K562 (cell line): ENCODE measurements at regions not wholly inside any gene's neighbourhood (a gene's known extent, or its start where the extent isn't known, plus 50 kb on each side); places are given as distances from the start of the nearest gene placed in this dataset.

Experiments used
- ATAC-seq: fragments of 200-7000 bp; cut with Tn5 transposase; 3 replicates; pipeline ENCODE4 v1.9.1; 2020; ENCODE audit warnings: moderate library complexity
- BruUV-seq: library from RNA; stranded (reverse); fragments of 400-500 nt; replicated peaks from 2 replicates; lab custom pipeline; 2021; lab: Mats Ljungman, UMichigan
- CTCF ChIA-PET: fragments of 300-600 bp; formaldehyde crosslinking; extraction: SDS; loops from one replicate; lab custom pipeline; 2021; ENCODE audit warnings: low intra/inter-chr PET ratio; lab: Yijun Ruan, JAX
- POLR2A ChIA-PET: fragments of 300-600, 350-650 bp; sonication (Branson Sonifier 250); formaldehyde crosslinking; extraction: SDS; loops from one replicate; lab custom pipeline; 2021; ENCODE audit warnings: antibody characterized with exemption, inconsistent platforms; lab: Yijun Ruan, JAX
- DNase-seq, 4 experiments: peaks; one replicate each; pipeline versions ENCODE4 v3.0.0 to v3.0.0-alpha.2; 2011 to 2018; ENCODE audit warnings: low spot score in 3 of 4, mixed read lengths in 3 of 4; ENCODE audit errors: extremely low read depth in 1 of 4
- FAIRE-seq: peaks from 2 replicates; lab custom pipeline; 2011; peaks lifted over from hg19 to GRCh38; lab: Jason Lieb, UNC
- H2AFZ ChIP-seq: 2 replicates; pipeline ENCODE4 v1.6.0; 2011; ENCODE audit warnings: low read depth, low read length, control low read depth, inconsistent platforms
- H3K27ac ChIP-seq: fragments of 200-600 bp; 3 replicates; pipeline ENCODE4 v1.8.0; 2011; ENCODE audit warnings: low read depth, mild to moderate bottlenecking, control low read depth, inconsistent platforms, low read length, moderate library complexity, mixed read lengths; ENCODE audit errors: extremely low read depth
- H3K27me3 ChIP-seq, 2 experiments: fragments of 300-600 bp in 1 of 2; 2 replicates in 1 of 2; 3 replicates in 1 of 2; pipeline versions ENCODE4 v1.6.0 to v1.8.0; 2011; ENCODE audit warnings: inconsistent platforms in 2 of 2, low read length in 2 of 2, mild to moderate bottlenecking in 1 of 2, mixed read lengths in 1 of 2, moderate library complexity in 1 of 2; ENCODE audit not compliant: control insufficient read depth in 2 of 2, insufficient read depth in 2 of 2
- H3K36me3 ChIP-seq: fragments of 300-600 bp; 3 replicates; pipeline ENCODE4 v1.8.0; 2011; ENCODE audit warnings: mild to moderate bottlenecking, low read length, inconsistent platforms; ENCODE audit not compliant: control insufficient read depth, insufficient read depth
- H3K4me1 ChIP-seq, 2 experiments: fragments of 200-600 bp in 1 of 2; replicated peaks in 1 of 2; 2 replicates in 1 of 2; 3 replicates in 1 of 2; pipeline versions ENCODE4 v1.5.1 to v1.8.0; 2011; ENCODE audit warnings: inconsistent platforms in 2 of 2, low read length in 2 of 2, mild to moderate bottlenecking in 1 of 2, mixed read lengths in 1 of 2, moderate library complexity in 1 of 2; ENCODE audit not compliant: control insufficient read depth in 2 of 2, insufficient read depth in 2 of 2
- H3K4me2 ChIP-seq: 2 replicates; pipeline ENCODE4 v1.6.1; 2011; ENCODE audit warnings: low read length, control low read depth, inconsistent platforms, mixed read lengths; ENCODE audit not compliant: insufficient read depth
- H3K4me3 ChIP-seq: fragments of 200-600 bp; sonication (generic), shearing (Covaris generic); 2 replicates; pipeline ENCODE4 v1.5.1; 2016; ENCODE audit warnings: control low read depth, inconsistent platforms
- H3K79me2 ChIP-seq: fragments of 200-600 bp; 3 replicates; pipeline ENCODE4 v1.8.0; 2011; ENCODE audit warnings: low read length, inconsistent platforms; ENCODE audit not compliant: control insufficient read depth, insufficient read depth
- H3K9ac ChIP-seq, 2 experiments: 2 replicates each; pipeline versions ENCODE4 v1.6.0 to v1.6.1; 2011; ENCODE audit warnings: low read depth in 2 of 2, low read length in 2 of 2, control low read depth in 1 of 2, inconsistent platforms in 1 of 2, mild to moderate bottlenecking in 1 of 2, mixed read lengths in 1 of 2; ENCODE audit not compliant: insufficient read depth in 1 of 2
- H3K9me1 ChIP-seq: one replicate; pipeline ENCODE4 v1.6.0; 2011; ENCODE audit warnings: inconsistent platforms, mild to moderate bottlenecking, low read length, moderate library complexity; ENCODE audit not compliant: control insufficient read depth, insufficient read depth
- H3K9me3 ChIP-seq: replicated peaks from 2 replicates; pipeline ENCODE4 v1.5.1; 2011; ENCODE audit warnings: low read depth, low read length, inconsistent platforms; ENCODE audit not compliant: control insufficient read depth, insufficient read depth
- H4K20me1 ChIP-seq: replicated peaks from 2 replicates; pipeline ENCODE4 v1.6.1; 2011; ENCODE audit warnings: low read length, inconsistent platforms, mixed read lengths; ENCODE audit not compliant: control insufficient read depth, insufficient read depth
- ATF1 ChIP-seq, 2 experiments: fragments of 450-650 bp in 1 of 2; IDR thresholded peaks; 2 replicates each; pipeline ENCODE4 v1.6.1; 2016; ENCODE audit warnings: missing compliant biosample characterization in 1 of 2, missing genetic modification characterization in 1 of 2
- CC2D1A ChIP-seq: fragments of 450-650 bp; IDR thresholded peaks from 2 replicates; pipeline ENCODE4 v1.6.1; 2017; ENCODE audit warnings: mild to moderate bottlenecking
- FOXA1 ChIP-seq: fragments of 450-650 bp; IDR thresholded peaks from 2 replicates; pipeline ENCODE4 v1.6.1; 2016; ENCODE audit warnings: mild to moderate bottlenecking, borderline replicate concordance
- GTF2A2 ChIP-seq: IDR thresholded peaks from 2 replicates; pipeline ENCODE4 v1.6.1; 2016; ENCODE audit warnings: mild to moderate bottlenecking, missing genetic modification characterization, missing compliant biosample characterization
- KAT8 ChIP-seq: fragments of 450-650 bp; IDR thresholded peaks from 2 replicates; pipeline ENCODE4 v1.6.1; 2016; ENCODE audit warnings: low read depth, mild to moderate bottlenecking
- MIER1 ChIP-seq: fragments of 450-650 bp; IDR thresholded peaks from 2 replicates; pipeline ENCODE4 v1.6.1; 2016; ENCODE audit warnings: antibody characterized with exemption, mild to moderate bottlenecking, low read depth
- NFXL1 ChIP-seq: fragments of 450-650 bp; formaldehyde crosslinking; IDR thresholded peaks from 2 replicates; pipeline ENCODE4 v1.4.0; 2021; ENCODE audit warnings: mild to moderate bottlenecking
- NONO ChIP-seq, 2 experiments: fragments of 200-400 bp in 1 of 2; fragments of 450-650 bp in 1 of 2; formaldehyde crosslinking in 1 of 2; IDR thresholded peaks; 2 replicates each; pipeline ENCODE4 v1.6.1; 2017; ENCODE audit warnings: low read depth in 2 of 2, mild to moderate bottlenecking in 2 of 2, moderate library complexity in 2 of 2, low read length in 1 of 2
- RHOXF2B ChIP-seq: fragments of 250-450 bp; sonication (Bioruptor Pico); conservative IDR thresholded peaks from 2 replicates; pipeline ENCODE4 v1.5.1; 2021
- SETDB1 ChIP-seq: IDR thresholded peaks from one replicate; pipeline ENCODE4 v1.6.1; 2012; ENCODE audit warnings: low read length, control low read depth, inconsistent platforms
- SMAD4 ChIP-seq: fragments of 250-450 bp; sonication (Bioruptor Pico); conservative IDR thresholded peaks from 2 replicates; pipeline ENCODE4 v1.8.0; 2021; ENCODE audit warnings: inconsistent platforms, mild to moderate bottlenecking, moderate library complexity
- SUPT5H ChIP-seq: fragments of 450-650 bp; IDR thresholded peaks from 2 replicates; pipeline ENCODE4 v1.6.1; 2016
- TFAM ChIP-seq: fragments of 250-450 bp; sonication (Bioruptor Pico); conservative IDR thresholded peaks from 2 replicates; pipeline ENCODE4 v1.5.0; 2021; ENCODE audit warnings: mild to moderate bottlenecking, moderate library complexity
- ZNF12 ChIP-seq: sonication (generic); formaldehyde crosslinking; IDR thresholded peaks from 2 replicates; pipeline ENCODE4 v1.4.0; 2020; ENCODE audit warnings: mild to moderate bottlenecking, missing genetic modification reagents
- WGBS: fragments of 100-300 bp; shearing (Covaris generic); methylation state at CpG from one replicate; pipeline ENCODE4 v1.1.6; 2016; ENCODE audit warnings: low coverage, mixed read lengths; ENCODE audit not compliant: insufficient coverage; ENCODE audit errors: missing lambda C conversion rate; 5-methylcytosine and 5-hydroxymethylcytosine counted together
- in situ Hi-C: fragments of 300-500 bp; cut with MboI; formaldehyde crosslinking; loops from 4 replicates; pipeline ENCODE4 v1.15.0; 2018; ENCODE audit warnings: inconsistent platforms, mixed read lengths
- intact Hi-C: fragments of 100-400 bp; cut with micrococcal nuclease; formaldehyde crosslinking; loops from 2 replicates; pipeline ENCODE4 v1.14.2; 2022
- TF ChIP-seq, protein P1 (sequence below), 2 experiments: fragments of 450-650 bp; conservative IDR thresholded peaks; 2 replicates each; pipeline ENCODE4 v1.6.1; 2017; ENCODE audit warnings: mild to moderate bottlenecking in 2 of 2, moderate library complexity in 2 of 2

DNA sequence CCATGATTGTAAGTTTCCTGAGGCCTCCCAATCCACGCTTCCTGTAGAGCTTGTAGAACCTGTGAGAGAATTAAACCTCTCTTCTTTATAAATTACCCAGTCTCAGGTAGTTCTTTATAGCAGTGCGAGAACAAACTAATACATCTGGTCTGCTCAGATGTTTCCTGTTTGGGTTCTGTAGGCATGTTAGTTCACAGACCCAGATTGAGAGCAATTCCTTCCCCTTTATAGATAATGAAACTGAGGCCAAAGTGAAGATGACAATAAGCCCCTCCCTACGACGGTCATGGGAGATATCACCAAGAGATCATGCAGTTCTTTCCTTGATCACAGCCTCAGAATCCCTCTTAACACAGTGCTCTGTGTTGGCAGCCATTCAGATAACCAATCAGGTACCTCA, 76.5 kb upstream of the CLMN start (continued):
- TF ChIP-seq SUPT5H (no peak), NFXL1 (no peak), FOXA1 (no peak), GTF2A2 (tag) (no peak), CC2D1A (no peak), TFAM (CRISPR knock-in tag) (no peak), ATF1 (CRISPR knock-in tag; IDR thresholded peaks at IDR 0.05) (no peak), ATF1 (tag; IDR thresholded peaks at IDR 0.05) (no peak), SETDB1 (no peak), RHOXF2B (CRISPR knock-in tag) (no peak), MIER1 (no peak)

GRCh38 chr14:95395098-95395737, 75.5 kb upstream of the CLMN start:
- CTCF ChIA-PET = no interaction called here
- Histone ChIP-seq H3K9me3 (no peaks in the 10 kb centered on the region), H3K27me3 (peaks cover 0 to 19% of the 10 kb centered on the region in 2 experiments; a peak in 1 of 5 replicates), H3K79me2 (no peaks in the 10 kb centered on the region)
- FAIRE-seq = no peak
- BruUV-seq = no TSS peak
- TF ChIP-seq NONO (IDR thresholded peaks at IDR 0.05; ENCODE audit: low read depth in 2 of 2, low read length in 1 of 2) (no peak), KAT8 (no peak), ZNF12 (no peak), SMAD4 (CRISPR knock-in tag) (no peak)
- TF ChIP-seq, protein P1, sequence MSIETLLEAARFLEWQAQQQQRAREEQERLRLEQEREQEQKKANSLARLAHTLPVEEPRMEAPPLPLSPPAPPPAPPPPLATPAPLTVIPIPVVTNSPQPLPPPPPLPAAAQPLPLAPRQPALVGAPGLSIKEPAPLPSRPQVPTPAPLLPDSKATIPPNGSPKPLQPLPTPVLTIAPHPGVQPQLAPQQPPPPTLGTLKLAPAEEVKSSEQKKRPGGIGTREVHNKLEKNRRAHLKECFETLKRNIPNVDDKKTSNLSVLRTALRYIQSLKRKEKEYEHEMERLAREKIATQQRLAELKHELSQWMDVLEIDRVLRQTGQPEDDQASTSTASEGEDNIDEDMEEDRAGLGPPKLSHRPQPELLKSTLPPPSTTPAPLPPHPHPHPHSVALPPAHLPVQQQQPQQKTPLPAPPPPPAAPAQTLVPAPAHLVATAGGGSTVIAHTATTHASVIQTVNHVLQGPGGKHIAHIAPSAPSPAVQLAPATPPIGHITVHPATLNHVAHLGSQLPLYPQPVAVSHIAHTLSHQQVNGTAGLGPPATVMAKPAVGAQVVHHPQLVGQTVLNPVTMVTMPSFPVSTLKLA (conservative IDR thresholded peaks at IDR 0.05) = no peak
- TF ChIP-seq, all 486 proteins: peak for 0
- 0% methylated on average over 6 of the region's 6 CpGs for WGBS
- no peak overlapping the region for H2AFZ ChIP-seq
- H3K27ac ChIP-seq = no peak overlapping the region
- no peaks in the 10 kb centered on the region; the same call in 1 of the 2 replicates for H4K20me1 ChIP-seq
- no peaks in the 10 kb centered on the region for H3K9me1 ChIP-seq
- POLR2A ChIA-PET = interaction anchor here (0.5 kb wide), 1 partner anchor 141 kb away, joined by 3 read pairs; no protein-coding TSS in a partner anchor
- H3K36me3 ChIP-seq = no peaks in the 10 kb centered on the region
- H3K4me2 ChIP-seq = no peak overlapping the region
- DNase-seq (no peak), ATAC-seq (no peak)
- H3K4me1 ChIP-seq = no peaks in the 10 kb centered on the region
- H3K4me3 ChIP-seq = no peak overlapping the region
- intact Hi-C loops = no loop called here
- H3K9ac ChIP-seq = no peak overlapping the region
- in situ Hi-C loops = no loop called here
